ENCODE measurements at regions not wholly inside any gene's neighbourhood (a gene's known extent, or its start where the extent isn't known, plus 50 kb on each side); places are given as distances from the start of the nearest gene placed in this dataset.

GRCh38 chr13:87120476-87120875 lies 550.7 kb upstream of the SLITRK5 start:
- Mint-ChIP-seq H3K9me3 (no peaks in the 10 kb centered on the region), H3K27ac (no peak overlapping the region), H3K4me3 (no peak overlapping the region), H3K27me3 (ENCODE audit: low read depth) (no peaks in the 10 kb centered on the region), H3K36me3 (no peaks in the 10 kb centered on the region), H3K4me1 (peaks cover 6% of the 10 kb centered on the region)
- DNase-seq (ENCODE audit: low spot score in 2 of 2, unreplicated experiment in 2 of 2), result no peak
- TF ChIP-seq, protein P1, sequence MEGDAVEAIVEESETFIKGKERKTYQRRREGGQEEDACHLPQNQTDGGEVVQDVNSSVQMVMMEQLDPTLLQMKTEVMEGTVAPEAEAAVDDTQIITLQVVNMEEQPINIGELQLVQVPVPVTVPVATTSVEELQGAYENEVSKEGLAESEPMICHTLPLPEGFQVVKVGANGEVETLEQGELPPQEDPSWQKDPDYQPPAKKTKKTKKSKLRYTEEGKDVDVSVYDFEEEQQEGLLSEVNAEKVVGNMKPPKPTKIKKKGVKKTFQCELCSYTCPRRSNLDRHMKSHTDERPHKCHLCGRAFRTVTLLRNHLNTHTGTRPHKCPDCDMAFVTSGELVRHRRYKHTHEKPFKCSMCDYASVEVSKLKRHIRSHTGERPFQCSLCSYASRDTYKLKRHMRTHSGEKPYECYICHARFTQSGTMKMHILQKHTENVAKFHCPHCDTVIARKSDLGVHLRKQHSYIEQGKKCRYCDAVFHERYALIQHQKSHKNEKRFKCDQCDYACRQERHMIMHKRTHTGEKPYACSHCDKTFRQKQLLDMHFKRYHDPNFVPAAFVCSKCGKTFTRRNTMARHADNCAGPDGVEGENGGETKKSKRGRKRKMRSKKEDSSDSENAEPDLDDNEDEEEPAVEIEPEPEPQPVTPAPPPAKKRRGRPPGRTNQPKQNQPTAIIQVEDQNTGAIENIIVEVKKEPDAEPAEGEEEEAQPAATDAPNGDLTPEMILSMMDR (IDR thresholded peaks at IDR 0.05; ENCODE audit: unreplicated experiment), result no peak

- Mint-ChIP-seq H3K4me3 (no peak overlapping the region), H3K27me3 (ENCODE audit: low read depth) (no peaks in the 10 kb centered on the region), H3K27ac (no peak overlapping the region), H3K4me1 (peaks cover 6% of the 10 kb centered on the region), H3K9me3 (no peaks in the 10 kb centered on the region), H3K36me3 (no peaks in the 10 kb centered on the region)
- no peak for DNase-seq (ENCODE audit: low spot score in 2 of 2, unreplicated experiment in 2 of 2)
- TF ChIP-seq, protein P1 (IDR thresholded peaks at IDR 0.05; ENCODE audit: unreplicated experiment), result no peak
Measured at GRCh38 chr13:87122551-87122950, 548.6 kb upstream of the SLITRK5 start.

DNA sequence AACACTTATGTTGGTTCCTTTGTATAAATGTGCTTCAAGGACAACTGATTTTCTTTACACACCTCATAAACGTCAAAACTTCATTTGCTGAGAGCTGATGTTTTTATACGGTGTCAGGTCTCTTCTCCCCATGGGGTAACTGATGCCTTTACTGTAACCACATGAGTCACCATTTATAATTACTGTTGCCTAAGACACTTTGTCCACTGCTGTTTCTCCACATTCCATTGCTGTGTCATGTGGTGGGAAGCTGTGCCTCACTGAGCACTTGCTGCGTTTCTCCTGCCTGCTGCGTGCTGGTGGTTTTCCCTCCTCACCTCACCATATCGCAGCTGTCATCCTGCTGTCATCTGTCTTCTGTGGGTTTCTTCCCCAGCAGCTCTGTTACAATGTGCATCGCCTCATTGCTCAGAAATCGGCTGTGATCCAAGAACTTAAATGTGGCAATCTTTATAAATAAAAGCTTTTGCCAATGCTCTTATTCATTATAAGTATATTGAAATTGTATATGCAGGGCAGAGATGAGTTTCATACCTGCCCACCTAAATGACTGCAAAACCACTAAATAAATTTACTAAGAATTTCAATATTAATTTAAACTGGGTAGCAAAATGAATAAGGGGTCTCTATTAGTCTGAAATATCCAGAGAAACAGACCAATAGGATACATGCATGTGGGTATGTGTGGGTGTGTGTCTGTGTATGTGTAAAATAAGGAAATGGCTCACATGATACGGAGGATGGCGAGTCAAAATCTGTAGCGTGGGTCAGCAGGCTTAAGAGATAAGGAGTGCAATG lies 547.0 kb upstream of the SLITRK5 start:
- Mint-ChIP-seq H3K4me3 (no peak overlapping the region), H3K27me3 (ENCODE audit: low read depth) (no peaks in the 10 kb centered on the region), H3K27ac (no peak overlapping the region), H3K36me3 (no peaks in the 10 kb centered on the region), H3K4me1 (peaks cover 6% of the 10 kb centered on the region), H3K9me3 (no peaks in the 10 kb centered on the region)
- DNase-seq (ENCODE audit: low spot score in 2 of 2, unreplicated experiment in 2 of 2), result no peak
- TF ChIP-seq, protein P1 (IDR thresholded peaks at IDR 0.05; ENCODE audit: unreplicated experiment), result no peak

DNA sequence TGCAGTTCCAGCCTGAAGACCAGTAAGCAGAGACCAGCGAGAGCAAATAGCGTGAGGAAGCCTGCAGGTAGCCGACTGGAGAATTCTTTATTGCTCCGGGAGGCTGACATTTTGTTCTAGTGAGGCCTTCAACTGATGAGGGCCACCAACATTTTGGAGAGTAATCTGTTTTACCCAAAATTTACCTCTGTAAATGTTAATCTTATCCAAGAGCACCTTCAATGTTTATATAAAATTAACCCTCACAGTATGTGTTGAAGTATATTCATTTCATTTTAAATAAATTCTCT lies 546.4 kb upstream of the SLITRK5 start:
- Mint-ChIP-seq H3K36me3 (no peaks in the 10 kb centered on the region), H3K4me1 (peaks cover 6% of the 10 kb centered on the region), H3K9me3 (no peaks in the 10 kb centered on the region), H3K27me3 (ENCODE audit: low read depth) (no peaks in the 10 kb centered on the region), H3K27ac (no peak overlapping the region), H3K4me3 (no peak overlapping the region)
- DNase-seq (ENCODE audit: low spot score in 2 of 2, unreplicated experiment in 2 of 2), result no peak
- TF ChIP-seq, protein P1 (IDR thresholded peaks at IDR 0.05; ENCODE audit: unreplicated experiment), result no peak

DNA sequence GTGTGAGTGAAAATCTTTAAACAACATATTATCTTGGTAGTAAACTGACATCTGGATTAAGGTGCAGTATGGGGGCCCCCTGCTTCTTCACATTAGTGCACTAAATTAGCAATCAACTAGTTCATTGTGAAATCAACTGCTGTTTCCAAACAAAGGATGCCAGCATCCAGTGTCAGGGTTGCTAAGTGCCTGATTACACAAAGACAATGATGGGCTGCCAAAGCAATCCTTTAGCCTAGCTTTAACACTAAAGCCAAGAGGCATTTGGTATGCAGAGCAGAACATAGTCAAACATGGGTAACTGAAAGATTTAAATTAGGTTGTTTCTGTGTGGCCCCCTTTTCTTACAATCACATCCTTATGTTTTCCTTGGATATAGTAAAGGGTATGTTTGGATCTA lies 543.1 kb upstream of the SLITRK5 start:
- H3K9me3 Mint-ChIP-seq, result no peaks in the 10 kb centered on the region
- DNase-seq (ENCODE audit: low spot score in 2 of 2, unreplicated experiment in 2 of 2), result no peak
- H3K4me3 Mint-ChIP-seq, result no peak overlapping the region
- H3K4me1 Mint-ChIP-seq, result peaks cover 12% of the 10 kb centered on the region
- no peaks in the 10 kb centered on the region for H3K27me3 Mint-ChIP-seq (ENCODE audit: low read depth)
- TF ChIP-seq, protein P1 (IDR thresholded peaks at IDR 0.05; ENCODE audit: unreplicated experiment), result no peak
- H3K36me3 Mint-ChIP-seq, result no peaks in the 10 kb centered on the region
- H3K27ac Mint-ChIP-seq, result no peak overlapping the region

- TF ChIP-seq, protein P1 (IDR thresholded peaks at IDR 0.05; ENCODE audit: unreplicated experiment), result no peak
- no peak for DNase-seq (ENCODE audit: low spot score in 2 of 2, unreplicated experiment in 2 of 2)
- Mint-ChIP-seq H3K27me3 (ENCODE audit: low read depth) (no peaks in the 10 kb centered on the region), H3K36me3 (no peaks in the 10 kb centered on the region), H3K9me3 (no peaks in the 10 kb centered on the region), H3K4me1 (peaks cover 12% of the 10 kb centered on the region), H3K4me3 (no peak overlapping the region), H3K27ac (no peak overlapping the region)
Measured at GRCh38 chr13:87128491-87128890, 542.7 kb upstream of the SLITRK5 start.

Measured in mesothelial cell of epicardium (in vitro differentiated cells).